OCI-LY1 (cell line): ENCODE measurements at regions not wholly inside any gene's neighbourhood (a gene's known extent, or its start where the extent isn't known, plus 50 kb on each side); places are given as distances from the start of the nearest gene placed in this dataset.

Source experiments
- H2AFZ ChIP-seq: fragments of 200-600 bp; sonication (generic), shearing (Covaris generic); 2 replicates; pipeline ENCODE4 v1.6.0; 2014; ENCODE audit warnings: antibody characterized with exemption, mild to moderate bottlenecking, low read length
- H3F3A ChIP-seq: fragments of 200-600 bp; sonication (generic), shearing (Covaris generic); 2 replicates; pipeline ENCODE4 v1.6.0; 2014; ENCODE audit warnings: mild to moderate bottlenecking, antibody characterized with exemption, low read length, moderate library complexity; ENCODE audit not compliant: insufficient read depth
- H3K27ac ChIP-seq: fragments of 200-600 bp; sonication (generic); 2 replicates; pipeline ENCODE4 v1.5.1; 2014; ENCODE audit warnings: low read length, mixed run types, mild to moderate bottlenecking, low read depth; ENCODE audit not compliant: poor library complexity, severe bottlenecking
- H3K27me3 ChIP-seq: fragments of 200-600 bp; sonication (generic); 2 replicates; pipeline ENCODE4 v1.6.0; 2014; ENCODE audit warnings: antibody characterized with exemption, mild to moderate bottlenecking, low read length, moderate library complexity; ENCODE audit not compliant: insufficient read depth
- H3K36me3 ChIP-seq: fragments of 200-600 bp; sonication (generic); 2 replicates; pipeline ENCODE4 v1.6.1; 2014; ENCODE audit warnings: mild to moderate bottlenecking, antibody characterized with exemption, low read length, moderate library complexity, mixed read lengths; ENCODE audit not compliant: insufficient read depth
- H3K4me1 ChIP-seq: fragments of 200-600 bp; sonication (generic); 2 replicates; pipeline ENCODE4 v1.5.1; 2014; ENCODE audit warnings: mild to moderate bottlenecking, low read length, moderate library complexity; ENCODE audit not compliant: insufficient read depth, severe bottlenecking
- H3K4me2 ChIP-seq: fragments of 200-600 bp; sonication (generic), shearing (Covaris generic); 2 replicates; pipeline ENCODE4 v1.6.1; 2014; ENCODE audit warnings: low read length
- H3K4me3 ChIP-seq: fragments of 200-600 bp; sonication (generic); 2 replicates; pipeline ENCODE4 v1.5.1; 2014; ENCODE audit warnings: low read length, low read depth, mild to moderate bottlenecking, mixed read lengths; ENCODE audit not compliant: poor library complexity, severe bottlenecking
- H3K79me2 ChIP-seq: fragments of 200-600 bp; shearing (Covaris generic); 2 replicates; pipeline ENCODE4 v1.6.1; 2016; ENCODE audit warnings: mixed run types, low read length, mixed read lengths; ENCODE audit not compliant: insufficient read depth
- H3K9ac ChIP-seq: fragments of 200-600 bp; sonication (generic), shearing (Covaris generic); 2 replicates; pipeline ENCODE4 v1.6.1; 2014; ENCODE audit warnings: mild to moderate bottlenecking, low read length, mixed read lengths
- H3K9me2 ChIP-seq: fragments of 200-600 bp; sonication (generic), shearing (Covaris generic); 2 replicates; pipeline ENCODE4 v1.6.1; 2014; ENCODE audit warnings: low read depth, mild to moderate bottlenecking, low read length, mixed read lengths
- H3K9me3 ChIP-seq: fragments of 200-600 bp; shearing (Covaris generic); 2 replicates; pipeline ENCODE4 v1.6.1; 2014; ENCODE audit warnings: low read length, mixed read lengths
- H4K20me1 ChIP-seq: fragments of 200-600 bp; sonication (generic), shearing (Covaris generic); 2 replicates; pipeline ENCODE4 v1.6.0; 2016; ENCODE audit warnings: mild to moderate bottlenecking, low read length; ENCODE audit not compliant: insufficient read depth
- EZH2 ChIP-seq: fragments of 200-600 bp; sonication (generic), shearing (Covaris generic); IDR thresholded peaks from 2 replicates; pipeline ENCODE4 v1.8.0; 2017; ENCODE audit warnings: borderline replicate concordance, mixed run types, mild to moderate bottlenecking, antibody characterized with exemption, low read length, moderate library complexity, mixed read lengths
- TF ChIP-seq, protein P1 (sequence below): fragments of 200-600 bp; sonication (generic), shearing (Covaris generic); IDR thresholded peaks from 2 replicates; pipeline ENCODE4 v1.5.1; 2017; ENCODE audit warnings: mild to moderate bottlenecking, antibody characterized with exemption, low read length, moderate library complexity, mixed read lengths

DNA sequence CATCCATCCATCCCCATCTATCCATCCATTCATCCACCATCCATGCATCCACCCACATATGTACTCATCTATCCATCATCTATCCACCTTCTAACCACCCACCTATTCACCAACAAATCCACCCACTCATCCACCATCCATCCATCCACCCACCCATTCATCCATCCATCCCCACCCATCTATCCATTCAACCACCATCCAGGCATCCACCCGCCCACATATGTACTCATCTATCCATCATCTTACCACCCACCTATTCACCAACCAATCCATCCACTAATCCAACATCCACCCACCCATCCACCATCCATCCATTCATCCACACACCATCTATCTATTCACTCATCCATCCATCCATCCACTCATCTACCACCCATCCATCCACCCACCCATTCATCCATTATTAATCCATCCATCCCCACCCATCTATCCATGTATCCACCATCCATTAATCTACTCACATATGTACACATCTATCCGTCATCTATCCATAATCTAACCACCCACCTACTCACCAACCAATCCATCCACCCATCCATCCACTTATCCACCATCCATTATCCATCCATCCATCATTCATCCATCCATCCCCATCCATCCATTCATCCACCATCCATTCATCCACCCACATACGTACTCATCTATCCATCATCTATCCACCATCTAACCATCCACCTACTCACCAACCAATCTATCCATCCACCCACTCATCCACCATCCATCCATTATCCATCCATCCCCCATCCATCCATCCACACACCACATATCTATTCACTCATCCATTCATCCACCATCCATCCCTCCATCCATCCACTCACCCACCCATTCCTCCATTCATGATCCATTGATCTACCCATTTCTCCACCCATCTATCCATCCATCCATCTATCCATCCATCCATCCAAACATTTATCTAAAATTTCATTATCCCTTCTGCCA, 940.0 kb downstream of the BRD1 start:
- H3K79me2 ChIP-seq: no peaks in the 10 kb centered on the region
- H3K9me3 ChIP-seq: no peaks in the 10 kb centered on the region
- H3K9me2 ChIP-seq: no peaks in the 10 kb centered on the region
- H3K4me3 ChIP-seq: no peak overlapping the region
- H3K4me2 ChIP-seq: no peak overlapping the region
- no peaks in the 10 kb centered on the region for H3K4me1 ChIP-seq
- H3K36me3 ChIP-seq: no peaks in the 10 kb centered on the region
- no peaks in the 10 kb centered on the region; the same call in 1 of the 2 replicates for H3K27me3 ChIP-seq
- no peak overlapping the region for H3K27ac ChIP-seq
- no peaks in the 10 kb centered on the region for H3F3A ChIP-seq
- H3K9ac ChIP-seq: no peak overlapping the region
- no peak overlapping the region for H2AFZ ChIP-seq
- H4K20me1 ChIP-seq: no peaks in the 10 kb centered on the region
- TF ChIP-seq, protein P1, sequence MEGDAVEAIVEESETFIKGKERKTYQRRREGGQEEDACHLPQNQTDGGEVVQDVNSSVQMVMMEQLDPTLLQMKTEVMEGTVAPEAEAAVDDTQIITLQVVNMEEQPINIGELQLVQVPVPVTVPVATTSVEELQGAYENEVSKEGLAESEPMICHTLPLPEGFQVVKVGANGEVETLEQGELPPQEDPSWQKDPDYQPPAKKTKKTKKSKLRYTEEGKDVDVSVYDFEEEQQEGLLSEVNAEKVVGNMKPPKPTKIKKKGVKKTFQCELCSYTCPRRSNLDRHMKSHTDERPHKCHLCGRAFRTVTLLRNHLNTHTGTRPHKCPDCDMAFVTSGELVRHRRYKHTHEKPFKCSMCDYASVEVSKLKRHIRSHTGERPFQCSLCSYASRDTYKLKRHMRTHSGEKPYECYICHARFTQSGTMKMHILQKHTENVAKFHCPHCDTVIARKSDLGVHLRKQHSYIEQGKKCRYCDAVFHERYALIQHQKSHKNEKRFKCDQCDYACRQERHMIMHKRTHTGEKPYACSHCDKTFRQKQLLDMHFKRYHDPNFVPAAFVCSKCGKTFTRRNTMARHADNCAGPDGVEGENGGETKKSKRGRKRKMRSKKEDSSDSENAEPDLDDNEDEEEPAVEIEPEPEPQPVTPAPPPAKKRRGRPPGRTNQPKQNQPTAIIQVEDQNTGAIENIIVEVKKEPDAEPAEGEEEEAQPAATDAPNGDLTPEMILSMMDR: no peak
- TF ChIP-seq EZH2: no peak

DNA sequence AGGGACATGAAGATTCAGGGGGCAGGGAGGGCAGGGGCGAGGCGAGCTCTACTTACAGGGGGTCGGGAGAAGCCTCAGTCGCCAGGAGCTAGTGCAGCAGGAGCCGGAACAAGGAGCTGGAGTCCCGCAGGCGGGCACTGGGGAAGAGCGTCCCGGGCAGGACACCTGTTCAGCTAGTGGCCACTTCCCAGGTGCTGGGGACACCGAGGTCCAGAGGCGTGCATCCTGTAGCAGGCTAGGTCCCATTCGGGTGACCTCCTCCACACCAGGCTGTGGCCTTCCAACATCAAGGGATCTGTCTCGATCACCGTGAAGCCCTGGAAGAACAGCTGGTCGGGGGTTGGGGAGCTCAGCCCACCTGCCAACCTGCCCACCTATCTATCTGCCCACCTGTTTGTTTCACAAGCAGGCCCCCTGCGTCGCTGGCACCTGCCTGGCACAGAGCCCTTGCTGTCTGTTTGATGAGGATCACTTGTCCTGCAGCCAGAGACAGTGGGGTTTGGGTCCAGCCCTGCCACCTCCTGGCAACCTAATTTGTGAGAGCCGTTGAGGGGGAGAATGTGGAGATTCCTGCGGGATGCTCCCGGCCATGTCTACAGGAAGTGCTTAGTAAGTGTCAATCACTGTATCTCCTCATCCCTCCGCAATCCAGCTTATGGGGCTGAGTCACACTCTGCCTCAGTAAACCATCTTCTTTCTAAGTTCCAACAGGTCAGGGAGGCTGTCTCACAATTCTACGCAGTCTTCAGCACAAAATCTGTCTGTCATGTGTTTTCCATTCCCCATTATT, 940.9 kb downstream of the BRD1 start:
- Histone ChIP-seq H3K79me2 (no peaks in the 10 kb centered on the region), H3K4me2 (no peak overlapping the region), H3K9me3 (no peaks in the 10 kb centered on the region), H3K4me1 (no peaks in the 10 kb centered on the region), H3K4me3 (no peak overlapping the region), H3K36me3 (no peaks in the 10 kb centered on the region), H3K9me2 (no peaks in the 10 kb centered on the region), H3F3A (no peaks in the 10 kb centered on the region), H4K20me1 (no peaks in the 10 kb centered on the region), H3K9ac (no peak overlapping the region), H3K27me3 (no peaks in the 10 kb centered on the region; the same call in 1 of the 2 replicates), H3K27ac (no peak overlapping the region), H2AFZ (no peak overlapping the region)
- no peak for TF ChIP-seq EZH2
- TF ChIP-seq, protein P1: no peak

DNA sequence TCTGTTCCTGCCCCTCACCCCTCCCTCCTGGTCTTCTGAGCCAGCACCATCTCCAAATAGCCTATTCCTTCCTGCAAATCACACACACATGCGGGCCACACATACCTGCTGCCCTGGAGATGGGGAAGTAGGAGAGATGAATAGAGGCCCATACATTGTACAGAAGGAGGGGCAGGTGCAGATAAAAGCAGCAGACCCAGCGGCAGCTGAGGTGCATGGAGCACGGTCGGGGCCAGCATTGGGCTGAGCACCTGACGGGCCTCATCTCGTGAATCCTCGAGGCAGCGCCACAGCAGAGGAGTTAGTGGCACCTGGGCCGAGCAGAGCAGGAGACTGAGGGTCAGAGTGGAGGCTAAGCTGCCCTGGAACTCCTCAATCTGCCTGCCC, 941.8 kb downstream of the BRD1 start:
- no peak overlapping the region for H3K4me2 ChIP-seq
- no peaks in the 10 kb centered on the region for H3K9me2 ChIP-seq
- H3K9ac ChIP-seq: no peak overlapping the region
- no peaks in the 10 kb centered on the region; the same call in 1 of the 2 replicates for H3K27me3 ChIP-seq
- H3K36me3 ChIP-seq: no peaks in the 10 kb centered on the region
- H3K79me2 ChIP-seq: no peaks in the 10 kb centered on the region
- TF ChIP-seq EZH2: no peak
- TF ChIP-seq, protein P1: no peak
- no peak overlapping the region for H3K27ac ChIP-seq
- no peaks in the 10 kb centered on the region for H4K20me1 ChIP-seq
- no peaks in the 10 kb centered on the region for H3K4me1 ChIP-seq
- no peaks in the 10 kb centered on the region for H3F3A ChIP-seq
- H2AFZ ChIP-seq: no peak overlapping the region
- H3K4me3 ChIP-seq: no peak overlapping the region
- H3K9me3 ChIP-seq: no peaks in the 10 kb centered on the region
